ENCODE measurements at regions not wholly inside any gene's neighbourhood (a gene's known extent, or its start where the extent isn't known, plus 50 kb on each side); places are given as distances from the start of the nearest gene placed in this dataset.

DNA sequence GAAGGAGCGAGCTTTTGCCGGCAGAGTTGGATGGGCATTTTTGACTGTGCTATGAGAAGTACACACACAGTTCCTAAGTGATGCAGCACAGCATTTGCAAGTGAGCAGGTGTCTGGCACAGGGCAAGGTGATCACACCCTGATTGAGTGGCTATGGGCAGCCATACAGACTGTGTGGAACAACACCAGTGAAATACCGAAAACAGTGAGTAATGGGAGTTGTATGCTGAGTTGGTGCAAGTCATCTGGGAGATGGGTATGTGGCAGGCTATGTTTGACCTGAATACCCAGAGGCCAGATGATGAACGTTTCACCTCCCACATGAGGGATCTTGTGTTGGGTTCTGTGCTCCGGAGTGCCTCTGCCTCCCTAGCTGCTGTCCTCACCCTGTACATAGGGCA, 53.5 kb upstream of the TIPARP start:
- no peak overlapping the region for H3K27ac ChIP-seq (ENCODE audit: low read length)
- Mint-ChIP-seq H3K36me3 (no peaks in the 10 kb centered on the region), H3K27ac (no peak overlapping the region), H3K27me3 (ENCODE audit: low read depth in 2 of 2) (peaks cover 0 to 4% of the 10 kb centered on the region in 2 donors), H3K4me3 (no peak overlapping the region), H3K9me3 (no peaks in the 10 kb centered on the region), H3K4me1 (no peaks in the 10 kb centered on the region)
- H3K36me3 ChIP-seq (ENCODE audit: control insufficient read depth, insufficient read depth, low read length), result no peaks in the 10 kb centered on the region
- intact Hi-C loops (cut with micrococcal nuclease), result no loop called here
- no peak for TF ChIP-seq CTCF (IDR thresholded peaks at IDR 0.05)
- H3K4me3 ChIP-seq (ENCODE audit: low read length), result no peak overlapping the region
- no peaks in the 10 kb centered on the region for H3K4me1 ChIP-seq (ENCODE audit: control insufficient read depth, insufficient read depth, low read length)
- WGBS (ENCODE audit: insufficient coverage), result 93% methylated on average over 5 of the region's 5 CpGs
- no peaks in the 10 kb centered on the region for H3K27me3 ChIP-seq (ENCODE audit: control insufficient read depth, insufficient read depth, low read length)
- no peaks in the 10 kb centered on the region for H3K9me3 ChIP-seq (ENCODE audit: control insufficient read depth, insufficient read depth, low read length)
- ATAC-seq (no peak), DNase-seq (no peak)

- DNase-seq (no peak), ATAC-seq (no peak)
- Histone ChIP-seq H3K4me3 (ENCODE audit: low read length) (no peak overlapping the region), H3K27ac (ENCODE audit: low read length) (no peak overlapping the region), H3K36me3 (ENCODE audit: control insufficient read depth, insufficient read depth, low read length) (no peaks in the 10 kb centered on the region), H3K27me3 (ENCODE audit: control insufficient read depth, insufficient read depth, low read length) (no peaks in the 10 kb centered on the region), H3K9me3 (ENCODE audit: control insufficient read depth, insufficient read depth, low read length) (no peaks in the 10 kb centered on the region), H3K4me1 (ENCODE audit: control insufficient read depth, insufficient read depth, low read length) (no peaks in the 10 kb centered on the region)
- WGBS (ENCODE audit: insufficient coverage), result 85% methylated on average over 2 of the region's 2 CpGs
- Mint-ChIP-seq H3K27ac (no peak overlapping the region), H3K27me3 (ENCODE audit: low read depth in 2 of 2) (peaks cover 0 to 4% of the 10 kb centered on the region in 2 donors), H3K9me3 (no peaks in the 10 kb centered on the region), H3K36me3 (no peaks in the 10 kb centered on the region), H3K4me3 (no peak overlapping the region), H3K4me1 (no peaks in the 10 kb centered on the region)
- no peak for TF ChIP-seq CTCF (IDR thresholded peaks at IDR 0.05)
- intact Hi-C loops (cut with micrococcal nuclease), result no loop called here
Measured at GRCh38 chr3:156620260-156620659, 54.1 kb upstream of the TIPARP start.

DNA sequence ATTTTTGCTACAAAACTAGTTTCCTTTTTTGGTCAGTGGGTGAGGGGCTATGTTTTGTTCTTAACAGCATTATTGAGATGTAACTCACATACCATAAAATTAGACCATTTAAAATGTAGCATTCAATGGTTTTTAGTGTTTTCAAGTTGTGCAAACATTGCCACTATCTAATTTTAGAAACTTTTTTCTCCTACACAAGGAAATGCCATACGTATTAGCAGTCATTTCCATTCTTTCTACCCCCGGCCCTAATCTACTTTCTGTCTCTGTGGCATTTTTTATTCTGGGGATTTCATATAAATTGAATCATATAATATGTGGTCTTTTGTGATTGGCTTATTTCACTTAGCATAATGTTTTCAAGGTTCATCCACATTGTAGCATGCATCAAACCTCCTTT, 55.0 kb upstream of the TIPARP start:
- no peak for TF ChIP-seq CTCF (IDR thresholded peaks at IDR 0.05)
- no peak overlapping the region for H3K27ac Mint-ChIP-seq
- no peaks in the 10 kb centered on the region for H3K36me3 Mint-ChIP-seq
- H3K4me1 ChIP-seq (ENCODE audit: control insufficient read depth, insufficient read depth, low read length), result no peaks in the 10 kb centered on the region
- H3K4me3 Mint-ChIP-seq, result no peak overlapping the region
- no peaks in the 10 kb centered on the region for H3K36me3 ChIP-seq (ENCODE audit: control insufficient read depth, insufficient read depth, low read length)
- H3K4me1 Mint-ChIP-seq, result no peaks in the 10 kb centered on the region
- H3K27me3 ChIP-seq (ENCODE audit: control insufficient read depth, insufficient read depth, low read length), result no peaks in the 10 kb centered on the region
- H3K27me3 Mint-ChIP-seq (ENCODE audit: low read depth in 2 of 2), result peaks cover 0 to 4% of the 10 kb centered on the region in 2 donors
- intact Hi-C loops (cut with micrococcal nuclease), result no loop called here
- ATAC-seq (no peak), DNase-seq (no peak)
- no peaks in the 10 kb centered on the region for H3K9me3 Mint-ChIP-seq
- H3K4me3 ChIP-seq (ENCODE audit: low read length), result no peak overlapping the region
- no peak overlapping the region for H3K27ac ChIP-seq (ENCODE audit: low read length)
- no peaks in the 10 kb centered on the region for H3K9me3 ChIP-seq (ENCODE audit: control insufficient read depth, insufficient read depth, low read length)
- WGBS (ENCODE audit: insufficient coverage), result 67% methylated on average over 1 of the region's 2 CpGs

DNA sequence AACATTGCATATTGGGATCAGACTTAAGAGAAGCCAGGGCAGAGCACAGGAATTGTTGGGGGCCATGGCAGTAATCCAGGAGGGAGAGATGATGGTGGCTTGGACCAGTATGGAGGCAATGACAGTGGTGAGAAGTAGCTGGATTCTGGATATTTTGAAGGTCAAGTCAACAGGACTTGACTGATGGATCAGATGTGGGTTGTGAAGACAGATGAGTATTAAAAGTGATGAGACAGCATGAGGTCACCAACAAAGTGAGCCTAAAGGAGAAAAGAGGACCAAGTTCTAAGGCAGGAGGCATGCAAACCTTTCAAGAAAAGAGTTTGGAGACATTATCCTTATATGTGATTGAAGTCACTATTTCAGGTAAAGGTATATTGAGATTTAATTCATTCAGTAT, 56.6 kb upstream of the TIPARP start:
- no peaks in the 10 kb centered on the region for H3K9me3 ChIP-seq (ENCODE audit: control insufficient read depth, insufficient read depth, low read length)
- intact Hi-C loops (cut with micrococcal nuclease), result no loop called here

More for the DNA sequence above, 56.6 kb upstream of the TIPARP start:
- no peak for DNase-seq
- Histone ChIP-seq H3K36me3 (ENCODE audit: control insufficient read depth, insufficient read depth, low read length) (no peaks in the 10 kb centered on the region), H3K27ac (ENCODE audit: low read length) (no peak overlapping the region), H3K4me1 (ENCODE audit: control insufficient read depth, insufficient read depth, low read length) (no peaks in the 10 kb centered on the region), H3K4me3 (ENCODE audit: low read length) (no peak overlapping the region), H3K27me3 (ENCODE audit: control insufficient read depth, insufficient read depth, low read length) (no peaks in the 10 kb centered on the region)
- TF ChIP-seq CTCF (IDR thresholded peaks at IDR 0.05), result no peak
- no peaks in the 10 kb centered on the region for H3K36me3 Mint-ChIP-seq
- H3K27me3 Mint-ChIP-seq (ENCODE audit: low read depth in 2 of 2), result peaks cover 0 to 4% of the 10 kb centered on the region in 2 donors
- H3K27ac Mint-ChIP-seq, result no peak overlapping the region
- H3K4me1 Mint-ChIP-seq, result no peaks in the 10 kb centered on the region
- ATAC-seq, result no peak
- H3K9me3 Mint-ChIP-seq, result no peaks in the 10 kb centered on the region
- no peak overlapping the region for H3K4me3 Mint-ChIP-seq

All from natural killer cell (primary cell).